Left renal cortex interstitium (tissue), 4 donors: ENCODE measurements at regions not wholly inside any gene's neighbourhood (a gene's known extent, or its start where the extent isn't known, plus 50 kb on each side); places are given as distances from the start of the nearest gene placed in this dataset.
A peak's percentile ranks its signal among the peaks of the same experiment; 100 is the strongest.
"Not testable (repeated sequence)": the region's sequence is repeated elsewhere in the genome, so short reads cannot be mapped to it uniquely, and the experiment has no call there.

Experiments used
- DNase-seq, 4 donors: peaks; one replicate each; pipeline ENCODE4 v3.0.0-alpha.2; 2013; ENCODE audit warnings: low read depth in 4 of 4, low spot score in 2 of 4, missing footprints in 1 of 4

GRCh38 chr7:132030883-132031282, 474.5 kb upstream of the PODXL start:
- DNase-seq = no peak

- peak in 2 of 4 donors; percentile 7 to 10 for DNase-seq
Observed at GRCh38 chr7:132030086-132030568, 473.7 kb upstream of the PODXL start.

GRCh38 chr7:132029369-132030085, 473.1 kb upstream of the PODXL start:
- DNase-seq = no peak

- DNase-seq = no peak
Observed at GRCh38 chr7:132028144-132028920, 471.9 kb upstream of the PODXL start.

GRCh38 chr7:132024290-132024689, 467.9 kb upstream of the PODXL start:
- no peak for DNase-seq

- DNase-seq = no peak
Observed at GRCh38 chr7:132023466-132023865, 467.0 kb upstream of the PODXL start.

- no peak for DNase-seq
Observed at GRCh38 chr7:132022188-132022587, 465.8 kb upstream of the PODXL start.

GRCh38 chr7:132019703-132020102, 463.3 kb upstream of the PODXL start:
- DNase-seq = no peak

GRCh38 chr7:132009778-132010177, 453.4 kb upstream of the PODXL start:
- DNase-seq = no peak

GRCh38 chr7:132004529-132004928, 448.1 kb upstream of the PODXL start:
- no peak for DNase-seq

- DNase-seq = no peak
Observed at GRCh38 chr7:132002343-132002968, 446.0 kb upstream of the PODXL start.

GRCh38 chr7:132001146-132001545, 444.7 kb upstream of the PODXL start:
- no peak for DNase-seq

- DNase-seq = no peak
Observed at GRCh38 chr7:131999193-131999592, 442.8 kb upstream of the PODXL start.

GRCh38 chr7:131995324-131995723, 438.9 kb upstream of the PODXL start:
- no peak for DNase-seq

GRCh38 chr7:131981069-131981468, 424.6 kb upstream of the PODXL start:
- DNase-seq = not testable (repeated sequence)

- not testable (repeated sequence) for DNase-seq
Observed at GRCh38 chr7:131978118-131978517, 421.7 kb upstream of the PODXL start.

GRCh38 chr7:131976411-131976810, 420.0 kb upstream of the PODXL start:
- DNase-seq = no peak

GRCh38 chr7:131974671-131975070, 418.2 kb upstream of the PODXL start:
- DNase-seq = no peak

- no peak for DNase-seq
Observed at GRCh38 chr7:131972251-131972650, 415.8 kb upstream of the PODXL start.

GRCh38 chr7:131970602-131971001, 414.2 kb upstream of the PODXL start:
- DNase-seq = no peak

- no peak for DNase-seq
Observed at GRCh38 chr7:131969560-131969959, 413.1 kb upstream of the PODXL start.
